AG09309 (cell line): ENCODE measurements at regions not wholly inside any gene's neighbourhood (a gene's known extent, or its start where the extent isn't known, plus 50 kb on each side); places are given as distances from the start of the nearest gene placed in this dataset.

Experiments
- DNase-seq: peaks from one replicate; pipeline ENCODE4 v3.0.0-alpha.2; 2010; ENCODE audit warnings: low read depth
- H3K4me3 ChIP-seq: 2 replicates; pipeline ENCODE4 v1.5.1; 2011; ENCODE audit warnings: mild to moderate bottlenecking, low read depth, low read length, moderate library complexity; ENCODE audit not compliant: control insufficient read depth
- CTCF ChIP-seq: IDR thresholded peaks from 2 replicates; pipeline ENCODE4 v1.5.1; 2011; ENCODE audit warnings: mild to moderate bottlenecking, low read depth, low read length, inconsistent platforms; ENCODE audit not compliant: insufficient read depth, control insufficient read depth; ENCODE audit errors: missing control alignments

- DNase-seq: no peak
- no peak overlapping the region for H3K4me3 ChIP-seq
Measured at GRCh38 chr15:26103002-26103404, 239.9 kb upstream of the ATP10A start.

DNA sequence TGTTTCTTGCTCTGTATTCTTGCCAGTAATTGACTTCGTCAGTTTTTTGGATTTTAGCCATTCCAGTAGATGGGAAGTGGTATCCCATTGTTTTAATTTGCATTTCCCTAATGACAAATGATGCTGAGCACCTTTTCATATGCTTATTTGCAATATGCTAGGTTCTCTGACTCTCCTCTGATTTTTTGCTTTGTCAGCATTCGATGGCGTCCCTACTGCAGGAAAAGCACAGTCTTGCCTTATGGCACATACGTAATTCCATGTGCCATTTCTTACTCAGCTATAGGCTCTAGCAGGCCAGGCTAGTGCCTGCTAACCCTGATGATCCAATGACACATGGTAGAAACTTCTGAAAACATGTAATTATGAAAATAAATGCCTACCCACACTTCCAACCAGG is 239.2 kb upstream of the ATP10A start:
- H3K4me3 ChIP-seq: no peak overlapping the region
- no peak for DNase-seq
- TF ChIP-seq CTCF: no peak

More at GRCh38 chr15:26103002-26103404, 239.9 kb upstream of the ATP10A start:
- TF ChIP-seq CTCF: no peak

DNA sequence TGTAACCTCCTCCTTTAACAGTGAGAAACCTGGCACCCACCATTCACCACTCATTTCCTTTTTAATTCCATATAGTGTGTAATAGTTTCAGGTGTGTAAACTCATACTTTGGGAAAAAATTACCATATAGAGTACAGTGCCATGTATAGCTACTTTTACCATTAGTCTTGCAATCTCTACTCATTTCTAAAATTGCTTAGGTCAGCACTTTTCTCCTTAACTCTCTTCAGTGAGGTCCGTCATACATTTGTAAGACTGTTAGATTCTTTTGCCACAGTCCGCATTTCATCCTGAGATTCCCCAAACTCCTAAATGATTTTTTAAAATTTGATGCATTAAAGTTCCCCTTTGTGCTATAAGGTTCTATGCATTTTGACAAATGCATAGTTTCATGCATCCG is 238.3 kb upstream of the ATP10A start:
- no peak for TF ChIP-seq CTCF
- DNase-seq: no peak
- no peak overlapping the region for H3K4me3 ChIP-seq

GRCh38 chr15:26098801-26099200 is 235.7 kb upstream of the ATP10A start:
- H3K4me3 ChIP-seq: no peak overlapping the region
- TF ChIP-seq CTCF: no peak

DNA sequence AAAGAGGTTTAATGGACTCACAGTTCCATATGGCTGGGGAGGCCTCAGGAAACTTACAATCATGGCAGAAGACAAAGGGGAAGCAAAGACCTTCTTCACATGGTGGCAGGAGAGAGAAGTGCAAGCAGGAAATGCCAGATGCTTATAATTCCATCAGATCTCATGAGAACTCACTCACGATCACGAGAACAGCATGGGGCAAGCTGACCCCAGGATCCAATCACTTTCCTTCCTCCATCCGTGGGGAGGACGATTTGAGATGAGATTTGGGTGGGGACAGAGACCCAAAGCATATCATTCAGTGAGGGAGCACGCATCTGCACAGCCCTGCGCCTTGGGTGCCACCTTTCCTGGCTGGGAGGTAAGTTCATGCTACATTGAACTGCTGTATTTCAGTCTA is 234.1 kb upstream of the ATP10A start:
- TF ChIP-seq CTCF: no peak
- H3K4me3 ChIP-seq: no peak overlapping the region
- no peak for DNase-seq

More at GRCh38 chr15:26098801-26099200, 235.7 kb upstream of the ATP10A start:
- no peak for DNase-seq

DNA sequence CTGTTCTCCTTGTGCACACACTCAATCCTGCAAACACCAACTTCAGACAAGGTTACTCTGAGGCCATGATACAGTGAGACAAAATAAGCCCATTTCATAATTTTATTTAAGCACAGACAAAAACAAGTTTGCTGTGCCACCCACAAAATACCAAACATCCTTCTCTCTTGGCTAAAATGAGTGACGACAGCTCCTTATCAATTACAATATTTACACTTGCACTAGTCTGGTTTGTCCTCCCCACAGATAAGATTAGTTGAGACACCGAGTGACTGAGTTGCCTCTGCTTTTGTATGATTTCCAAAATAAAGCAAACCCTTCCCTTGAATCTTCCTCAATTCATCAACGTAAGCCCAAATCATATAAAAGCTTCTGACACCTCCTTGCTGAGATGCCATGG is 233.5 kb upstream of the ATP10A start:
- no peak overlapping the region for H3K4me3 ChIP-seq
- TF ChIP-seq CTCF: no peak
- DNase-seq: no peak
